Right lobe of liver (tissue), 4 donors: ENCODE measurements at regions not wholly inside any gene's neighbourhood (a gene's known extent, or its start where the extent isn't known, plus 50 kb on each side); places are given as distances from the start of the nearest gene placed in this dataset.

Experiments
- POLR2A ChIP-seq: fragments of 450-650 bp; IDR thresholded peaks from one replicate; pipeline ENCODE4 v1.6.1; 2017; ENCODE audit warnings: antibody characterized with exemption, mild to moderate bottlenecking
- TF ChIP-seq, protein P1 (sequence below), 4 donors: fragments of 200-600 bp in 3 of 4; fragments of 450-650 bp in 1 of 4; IDR thresholded peaks; one replicate each; pipeline versions ENCODE4 v1.5.1 to v1.8.0; 2016 to 2022; ENCODE audit warnings: antibody characterized with exemption in 4 of 4, mild to moderate bottlenecking in 2 of 4
- donor health status: DM: no; HTN: no; CAD: no.
- donor health status: DM: no; HTN: no; CAD: no.
- donor health status: DM: no; HTN: yes; CAD: no.

DNA sequence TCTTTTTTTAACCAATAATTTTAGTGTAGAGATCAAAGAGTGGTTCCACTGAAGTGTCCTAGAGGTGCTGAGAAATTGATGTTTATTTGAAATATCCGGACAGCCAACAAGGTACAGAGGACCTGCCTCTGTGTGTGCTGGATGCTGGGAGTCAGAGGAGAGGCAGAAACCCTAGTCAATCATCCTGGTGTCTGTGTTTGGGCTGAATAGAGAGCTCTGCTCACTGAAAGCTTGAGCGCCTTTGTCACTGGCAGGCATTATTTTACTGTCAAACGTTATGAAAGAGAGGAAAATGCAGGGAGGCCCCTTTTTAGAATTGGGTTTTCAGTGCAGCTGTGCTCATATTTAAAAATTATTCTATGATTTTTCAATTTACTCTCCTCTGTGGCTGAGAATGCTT lies 480.3 kb upstream of the TYRP1 start:
- TF ChIP-seq POLR2A = no peak
- TF ChIP-seq, protein P1, sequence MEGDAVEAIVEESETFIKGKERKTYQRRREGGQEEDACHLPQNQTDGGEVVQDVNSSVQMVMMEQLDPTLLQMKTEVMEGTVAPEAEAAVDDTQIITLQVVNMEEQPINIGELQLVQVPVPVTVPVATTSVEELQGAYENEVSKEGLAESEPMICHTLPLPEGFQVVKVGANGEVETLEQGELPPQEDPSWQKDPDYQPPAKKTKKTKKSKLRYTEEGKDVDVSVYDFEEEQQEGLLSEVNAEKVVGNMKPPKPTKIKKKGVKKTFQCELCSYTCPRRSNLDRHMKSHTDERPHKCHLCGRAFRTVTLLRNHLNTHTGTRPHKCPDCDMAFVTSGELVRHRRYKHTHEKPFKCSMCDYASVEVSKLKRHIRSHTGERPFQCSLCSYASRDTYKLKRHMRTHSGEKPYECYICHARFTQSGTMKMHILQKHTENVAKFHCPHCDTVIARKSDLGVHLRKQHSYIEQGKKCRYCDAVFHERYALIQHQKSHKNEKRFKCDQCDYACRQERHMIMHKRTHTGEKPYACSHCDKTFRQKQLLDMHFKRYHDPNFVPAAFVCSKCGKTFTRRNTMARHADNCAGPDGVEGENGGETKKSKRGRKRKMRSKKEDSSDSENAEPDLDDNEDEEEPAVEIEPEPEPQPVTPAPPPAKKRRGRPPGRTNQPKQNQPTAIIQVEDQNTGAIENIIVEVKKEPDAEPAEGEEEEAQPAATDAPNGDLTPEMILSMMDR (IDR thresholded peaks at IDR 0.05) = no peak
